HG03469 (cell line): ENCODE measurements at regions not wholly inside any gene's neighbourhood (a gene's known extent, or its start where the extent isn't known, plus 50 kb on each side); places are given as distances from the start of the nearest gene placed in this dataset.
"Not testable (repeated sequence)": the region's sequence is repeated elsewhere in the genome, so short reads cannot be mapped to it uniquely, and the experiment has no call there.

Source experiments
- ATAC-seq: cut with Tn5 transposase; IDR thresholded peaks from one replicate; pipeline ENCODE4 v1.9.1; 2021; ENCODE audit warnings: mild to moderate bottlenecking, moderate library complexity, moderate number of reproducible peaks; ENCODE audit not compliant: unreplicated experiment

DNA sequence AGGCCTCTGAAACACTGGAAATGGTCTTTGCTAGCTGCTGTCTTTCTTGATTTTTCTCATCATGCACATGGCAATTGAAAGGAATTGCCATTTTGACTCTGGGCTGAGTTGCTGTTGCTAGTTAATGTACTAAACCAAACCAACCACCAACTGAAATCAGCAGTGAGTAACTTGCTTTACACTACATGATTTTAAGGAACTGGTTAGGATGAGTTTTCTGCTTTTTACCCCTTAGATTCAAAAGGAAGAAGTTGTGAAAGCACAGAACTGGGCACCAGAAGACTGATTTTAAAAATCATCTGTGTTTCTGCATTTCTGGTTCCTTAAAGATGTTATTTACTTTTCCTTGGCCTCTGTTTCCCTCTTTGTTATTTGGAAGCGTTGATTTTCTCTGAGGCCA is 361.9 kb downstream of the HLX start:
- no peak for ATAC-seq

DNA sequence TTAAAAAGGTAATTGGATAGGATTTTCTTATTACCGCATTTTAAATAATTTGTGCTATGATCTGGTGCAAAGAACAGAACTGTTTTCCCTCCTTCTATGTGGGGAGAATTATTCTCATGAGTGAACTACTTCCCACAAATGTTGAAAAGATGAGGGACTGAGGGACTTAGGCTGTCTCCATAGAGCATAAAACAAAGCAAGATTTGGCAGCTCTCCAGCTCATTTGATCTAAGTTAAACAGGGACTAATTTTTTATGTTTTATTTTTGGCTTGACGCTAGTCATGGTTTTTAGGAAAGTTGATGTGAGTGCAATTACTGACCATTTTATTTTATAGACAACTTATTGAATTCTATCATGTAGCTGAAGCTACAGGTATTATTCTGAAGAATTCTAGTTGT is 362.3 kb downstream of the HLX start:
- ATAC-seq, result no peak

- ATAC-seq, result no peak
These were observed 366.8 kb downstream of the HLX start for GRCh38 chr1:221246067-221246466.

DNA sequence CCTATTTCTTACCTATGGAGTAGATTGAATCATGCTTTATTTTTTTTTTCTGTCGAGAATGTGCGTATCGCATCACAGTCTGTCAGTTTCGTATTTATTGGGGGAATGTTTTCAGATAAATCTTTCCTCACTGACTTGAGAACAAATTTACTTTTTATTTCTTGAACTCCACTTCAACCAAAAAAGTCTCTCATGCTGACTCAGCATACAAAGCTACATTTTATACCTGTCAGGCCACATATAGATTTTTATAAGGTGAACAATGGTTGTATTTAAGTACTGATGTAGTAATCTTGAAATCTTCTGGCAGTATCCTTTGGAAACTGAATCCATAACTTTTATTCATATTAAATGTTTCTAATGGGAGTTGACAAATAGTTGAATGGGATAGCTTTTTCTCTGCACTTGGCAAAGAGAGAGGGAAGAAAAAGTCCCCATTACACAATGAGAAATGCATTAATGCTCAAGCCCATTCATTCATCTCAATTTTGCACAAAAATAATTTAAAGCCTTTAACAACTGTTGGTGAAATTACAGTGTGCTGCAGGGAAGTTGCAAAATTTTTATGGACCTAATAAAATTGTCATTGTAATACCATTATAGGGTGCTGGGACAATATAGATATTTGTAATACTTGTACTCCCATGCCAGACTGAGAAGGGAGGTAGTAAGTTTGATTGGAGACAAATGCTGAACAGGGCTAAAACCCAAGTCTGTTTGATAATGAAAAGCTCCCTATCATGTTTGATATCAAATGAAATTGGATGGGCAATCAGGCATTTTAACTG is 367.6 kb downstream of the HLX start:
- no peak for ATAC-seq

DNA sequence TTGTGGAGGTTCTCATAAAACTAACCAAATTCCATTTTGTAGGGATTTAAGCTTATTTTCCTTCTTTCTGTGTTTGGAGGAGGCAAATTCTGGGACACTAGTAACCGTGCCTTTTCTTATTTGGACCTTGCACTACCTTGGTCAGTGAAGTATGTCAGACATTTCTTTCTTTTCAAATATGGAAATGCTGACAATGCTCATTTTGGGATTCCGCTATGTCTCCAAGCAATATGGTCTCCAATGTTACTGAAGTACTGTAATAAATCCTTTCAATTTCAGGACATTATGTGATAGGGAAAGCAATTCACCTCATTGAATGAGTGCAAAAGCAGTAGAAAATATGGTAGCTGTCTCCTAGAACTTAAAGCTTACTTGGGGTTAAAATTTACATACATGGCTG is 372.3 kb downstream of the HLX start:
- ATAC-seq, result no peak

DNA sequence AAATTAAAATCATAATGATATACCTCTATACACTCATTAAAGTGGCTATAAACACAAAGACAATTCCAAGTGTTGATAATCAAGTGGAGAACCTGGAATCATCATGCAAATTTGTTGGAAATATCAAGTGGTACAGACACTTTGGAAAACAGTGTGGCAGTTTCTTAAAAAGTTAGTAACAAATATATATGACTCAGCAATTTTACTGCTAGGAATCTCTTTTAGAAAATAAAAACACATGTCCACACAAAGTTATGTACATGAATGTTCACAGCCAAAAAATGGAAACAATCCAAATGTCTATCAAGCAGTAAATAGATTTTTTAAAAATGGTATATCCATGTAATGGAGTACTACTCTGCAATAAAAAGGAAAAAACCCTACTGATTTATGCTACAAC is 375.6 kb downstream of the HLX start:
- ATAC-seq, result no peak

DNA sequence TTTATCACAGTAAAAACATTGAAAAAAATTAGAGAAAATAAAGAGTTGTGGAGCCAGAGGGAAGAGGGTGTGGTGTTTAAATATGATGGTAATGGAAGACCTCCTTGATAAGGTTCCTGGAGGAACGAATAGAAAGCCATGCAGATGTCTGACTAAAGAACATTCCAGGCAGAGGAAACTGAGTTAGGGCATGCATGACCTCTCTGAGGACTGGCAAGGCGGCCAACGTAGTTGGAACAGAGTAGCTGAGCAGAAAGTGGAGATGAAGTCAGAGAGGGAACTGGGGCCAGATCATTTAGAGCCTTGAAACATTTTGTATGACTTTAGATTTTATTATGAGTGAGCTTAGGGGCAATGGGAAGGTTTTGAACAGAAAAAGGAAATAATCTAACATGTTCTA is 377.5 kb downstream of the HLX start:
- no peak for ATAC-seq

GRCh38 chr1:221257548-221257947 is 378.3 kb downstream of the HLX start:
- not testable (repeated sequence) for ATAC-seq

DNA sequence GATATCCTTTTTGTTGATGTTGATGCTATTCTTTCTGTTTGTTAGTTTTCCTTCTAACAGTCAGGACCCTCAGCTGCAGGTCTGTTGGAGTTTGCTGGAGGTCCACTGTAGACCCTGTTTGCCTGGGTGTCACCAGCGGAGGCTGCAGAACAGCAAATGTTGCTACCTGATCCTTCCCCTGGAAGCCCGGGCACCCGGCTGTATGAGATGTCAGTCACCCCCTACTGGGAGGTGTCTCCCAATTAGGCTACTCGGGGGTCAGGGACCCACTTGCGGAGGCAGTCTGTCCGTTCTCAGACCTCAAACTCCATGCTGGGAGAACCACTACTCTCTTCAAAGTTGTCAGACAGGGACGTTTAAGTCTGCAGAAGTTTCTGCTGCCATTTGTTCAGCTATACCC is 383.4 kb downstream of the HLX start:
- ATAC-seq, result not testable (repeated sequence)

DNA sequence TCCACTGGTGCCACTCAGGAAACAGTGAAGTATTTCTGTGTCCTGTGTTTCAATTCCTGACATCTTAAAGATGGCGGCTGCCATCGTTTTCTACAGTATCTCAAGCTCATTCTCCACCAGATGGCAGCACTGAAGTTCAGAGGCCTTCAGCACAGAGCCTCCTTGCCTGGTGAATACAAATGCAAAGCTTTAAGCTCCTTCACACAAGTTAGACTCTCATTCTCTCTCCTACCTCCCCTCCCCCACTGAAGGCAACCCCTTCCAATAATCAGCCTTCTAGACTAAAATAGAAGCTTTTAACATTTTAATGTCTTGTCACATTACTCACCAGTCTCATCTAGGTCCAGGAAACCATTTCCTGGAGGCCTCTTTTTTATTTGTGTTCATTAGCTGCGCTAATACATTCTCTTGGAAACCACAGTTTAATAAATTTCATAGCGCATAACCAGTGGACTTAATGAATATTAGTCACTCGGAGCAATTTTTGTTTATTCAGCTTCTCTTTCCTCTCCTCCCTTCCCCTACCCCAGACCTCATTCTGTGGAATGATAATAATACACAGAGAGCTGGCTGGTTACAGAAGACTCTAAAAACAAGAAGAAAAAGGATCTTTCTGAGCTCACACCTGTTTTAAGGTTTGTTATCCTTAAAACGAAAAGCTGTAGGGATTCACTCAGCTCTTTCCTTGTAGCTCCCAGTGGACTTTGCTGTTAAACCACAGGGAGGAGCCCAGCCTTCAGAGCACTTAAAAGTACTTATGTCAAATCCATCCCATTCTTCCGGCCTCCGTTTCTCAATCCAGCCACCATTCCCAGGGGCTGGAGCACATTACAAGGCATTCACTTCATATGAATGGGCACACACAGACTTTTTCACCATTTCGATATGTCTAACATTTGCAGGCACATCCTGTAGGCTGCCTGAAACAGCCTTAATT is 384.9 kb downstream of the HLX start:
- peak; percentile 98 for ATAC-seq

DNA sequence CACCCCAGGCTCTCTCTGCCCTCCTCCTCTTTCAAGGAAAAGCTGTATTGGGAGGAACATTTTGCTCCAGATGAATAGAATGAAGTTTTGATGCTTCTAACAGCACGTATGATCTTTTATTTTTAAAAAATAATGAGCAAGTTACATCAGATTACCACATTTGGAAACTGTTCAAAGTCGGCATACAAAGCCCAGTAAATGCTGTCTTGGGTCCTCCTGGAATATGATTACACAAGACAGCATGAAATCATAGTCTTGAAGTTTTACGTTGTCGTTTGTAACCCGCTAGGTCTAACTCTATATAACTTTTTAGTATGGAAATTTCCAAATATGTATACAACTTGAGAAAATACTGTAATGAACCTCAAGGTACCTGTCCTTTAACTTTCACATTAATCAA is 385.6 kb downstream of the HLX start:
- ATAC-seq, result no peak

DNA sequence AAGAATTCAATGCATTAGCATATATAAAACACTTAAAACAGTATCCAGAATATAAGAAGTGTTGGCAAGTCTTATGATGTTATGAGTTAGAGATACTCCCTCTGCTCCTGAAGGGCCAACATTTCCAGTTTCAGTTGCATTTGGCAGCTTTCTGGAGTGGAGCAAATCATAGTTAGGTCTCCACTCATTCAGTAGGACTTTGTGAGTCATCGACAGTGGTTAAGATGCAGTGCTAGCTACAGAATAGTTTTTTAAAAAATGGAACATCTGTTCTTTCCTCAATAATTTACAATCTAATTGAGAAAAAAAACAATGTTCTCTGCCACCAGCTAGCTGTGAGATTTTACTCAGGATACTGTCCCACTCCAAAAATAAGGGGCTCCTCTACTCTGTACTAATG is 389.1 kb downstream of the HLX start:
- no peak for ATAC-seq

DNA sequence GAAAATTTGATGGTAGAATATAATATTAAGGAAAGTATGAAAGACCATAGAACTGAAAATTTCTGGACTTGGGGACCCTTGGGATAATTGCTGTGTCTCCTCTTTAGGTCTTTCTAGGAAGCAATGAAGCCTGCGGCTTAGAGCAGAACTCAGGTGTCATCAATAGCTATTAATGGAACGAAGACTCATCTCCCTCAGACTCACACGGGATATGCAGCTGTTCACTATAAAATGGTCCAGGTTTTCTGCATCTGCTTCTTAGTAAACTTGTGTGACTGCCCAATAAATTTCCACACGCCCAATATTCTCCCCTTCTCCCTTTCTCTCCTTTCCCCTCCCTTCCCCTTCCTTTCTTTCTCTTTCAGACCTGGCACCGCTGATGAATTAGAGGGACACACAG is 392.5 kb downstream of the HLX start:
- no peak for ATAC-seq

DNA sequence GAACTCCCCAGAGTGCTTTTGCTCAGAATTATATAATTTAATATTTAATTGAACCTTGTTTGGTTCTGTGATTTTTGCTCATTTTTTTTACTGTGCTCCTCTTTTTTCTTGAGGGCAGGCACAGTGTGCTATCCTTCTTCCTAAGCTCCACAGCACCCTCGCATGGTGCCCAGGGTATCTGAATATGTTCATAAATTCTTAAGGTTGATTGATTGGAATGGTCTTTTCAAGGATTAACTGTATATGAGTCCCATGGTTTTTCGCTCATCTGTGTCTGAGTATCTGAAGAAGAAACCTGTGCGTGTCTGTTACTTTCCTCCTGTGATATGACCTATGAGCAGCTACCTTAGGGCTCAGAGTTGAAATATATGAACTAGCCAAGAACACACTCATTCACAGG is 393.7 kb downstream of the HLX start:
- no peak for ATAC-seq

DNA sequence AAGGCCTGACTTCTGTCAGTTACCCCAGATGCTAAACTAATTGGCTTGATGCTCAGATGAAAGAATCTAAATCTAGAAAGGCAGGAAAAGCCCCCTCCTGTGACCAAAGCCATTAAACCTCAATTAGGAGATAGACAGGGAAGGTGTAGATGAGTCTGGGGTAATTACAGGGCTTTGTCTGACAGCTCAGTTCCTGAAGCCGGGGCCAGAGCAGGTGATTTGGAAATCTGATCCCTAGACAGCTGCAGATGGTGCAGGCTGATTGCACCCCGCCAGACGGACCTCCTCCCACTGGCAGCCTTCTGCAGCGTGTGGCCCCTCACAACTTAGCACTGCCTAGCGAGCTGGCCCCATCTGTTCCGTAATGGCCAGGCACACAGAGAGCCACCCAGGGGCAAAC is 395.1 kb downstream of the HLX start:
- no peak for ATAC-seq

DNA sequence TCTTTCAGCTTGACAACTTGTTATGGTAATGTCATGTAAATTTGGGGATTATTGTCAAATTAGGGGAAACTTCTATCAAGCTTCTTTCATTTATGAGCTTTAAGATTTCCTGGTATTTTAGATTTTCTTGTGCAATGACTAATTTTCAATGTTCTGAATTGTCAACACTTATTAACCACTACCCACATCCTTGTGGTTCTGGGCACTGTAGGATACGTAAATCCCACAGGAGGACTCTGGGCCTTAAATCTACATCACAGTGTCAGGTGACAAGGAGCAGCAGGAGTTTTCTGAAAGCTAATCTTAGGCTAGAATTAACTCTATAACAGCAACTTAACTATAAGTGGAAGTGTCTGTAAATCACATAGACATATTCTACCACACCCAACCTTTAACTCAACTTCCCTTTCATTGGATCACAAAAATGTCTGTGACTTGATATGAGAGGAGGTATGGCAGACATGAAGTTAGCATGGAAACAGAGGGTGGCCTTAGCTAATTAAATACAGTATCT is 397.7 kb downstream of the HLX start:
- no peak for ATAC-seq

DNA sequence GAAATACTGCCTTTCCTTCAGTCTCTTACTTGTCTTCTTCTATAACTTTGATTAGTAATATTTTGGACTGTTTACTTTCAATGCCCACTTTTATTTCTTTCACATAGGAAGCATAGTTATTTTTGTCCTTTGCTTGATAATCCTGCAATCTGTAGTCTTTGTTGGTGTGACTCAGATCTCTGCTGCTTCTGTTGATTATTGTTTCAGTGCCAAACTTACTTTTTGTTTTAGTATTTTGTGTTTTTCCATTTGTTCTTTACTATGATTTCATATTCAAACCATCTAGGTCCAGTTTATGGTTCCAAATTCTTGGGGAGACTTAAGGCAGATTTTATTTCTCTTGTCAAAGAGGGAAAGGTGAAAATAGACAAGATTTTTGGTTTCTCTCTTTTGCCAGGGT is 399.9 kb downstream of the HLX start:
- ATAC-seq, result no peak

GRCh38 chr1:221283532-221283931 is 404.3 kb downstream of the HLX start:
- no peak for ATAC-seq

GRCh38 chr1:221284028-221284427 is 404.8 kb downstream of the HLX start:
- ATAC-seq, result no peak

DNA sequence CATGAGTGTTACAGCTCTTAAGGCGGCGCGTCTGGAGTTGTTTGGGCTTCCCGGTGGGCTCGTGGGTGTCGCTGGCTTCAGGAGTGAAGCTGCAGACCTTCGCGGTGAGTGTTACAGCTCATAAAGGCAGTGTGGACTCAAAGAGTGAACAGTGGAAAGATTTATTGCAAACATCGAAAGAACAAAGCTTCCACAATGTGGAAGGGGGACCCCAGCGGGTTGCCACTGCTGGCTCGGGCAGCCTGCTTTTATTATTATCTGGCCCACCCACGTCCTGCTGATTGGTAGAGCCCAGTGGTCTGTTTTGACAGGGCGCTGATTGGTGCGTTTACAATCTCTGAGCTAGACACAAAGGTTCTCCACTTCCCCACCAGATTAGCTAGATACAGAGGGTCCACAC is 405.7 kb downstream of the HLX start:
- not testable (repeated sequence) for ATAC-seq

DNA sequence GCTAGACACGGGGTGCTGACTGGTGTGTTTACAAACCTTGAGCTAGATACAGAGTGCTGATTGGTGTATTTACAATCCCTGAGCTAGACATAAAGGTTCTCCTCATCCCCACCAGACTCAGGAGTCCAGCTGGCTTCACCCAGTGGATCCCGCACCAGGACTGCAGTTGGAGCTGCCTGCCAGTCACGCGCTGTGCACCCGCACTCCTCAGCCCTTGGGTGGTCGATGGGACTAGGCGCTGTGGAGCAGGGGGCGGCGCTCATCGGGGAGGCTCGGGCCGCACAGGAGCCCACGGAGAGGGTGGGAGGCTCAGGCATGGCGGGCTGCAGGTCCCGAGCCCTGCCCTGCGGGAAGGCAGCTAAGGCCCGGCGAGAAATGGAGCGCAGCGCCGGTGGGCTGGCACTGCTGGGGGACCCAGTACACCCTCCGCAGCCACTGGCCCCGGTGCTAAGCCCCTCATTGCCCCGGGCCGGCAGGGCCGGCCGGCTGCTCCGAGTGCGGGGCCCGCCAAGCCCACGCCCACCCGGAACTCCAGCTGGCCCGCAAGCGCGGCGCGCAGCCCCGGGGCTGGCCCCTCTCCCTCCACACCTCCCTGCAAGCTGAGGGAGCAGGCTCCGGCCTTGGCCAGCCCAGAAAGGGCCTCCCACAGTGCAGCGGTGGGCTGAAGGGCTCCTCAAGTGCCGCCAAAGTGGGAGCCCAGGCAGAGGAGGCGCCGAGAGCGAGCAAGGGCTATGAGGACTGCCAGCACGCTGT is 406.4 kb downstream of the HLX start:
- ATAC-seq, result not testable (repeated sequence)
